NCI-H1417 (cell line): ENCODE measurements at regions not wholly inside any gene's neighbourhood (a gene's known extent, or its start where the extent isn't known, plus 50 kb on each side); places are given as distances from the start of the nearest gene placed in this dataset.

ENCODE experiments used
- DNase-seq, 3 experiments: peaks; one replicate each; lab custom pipeline; 2025; lab: John Stamatoyannopoulos, UW

DNA sequence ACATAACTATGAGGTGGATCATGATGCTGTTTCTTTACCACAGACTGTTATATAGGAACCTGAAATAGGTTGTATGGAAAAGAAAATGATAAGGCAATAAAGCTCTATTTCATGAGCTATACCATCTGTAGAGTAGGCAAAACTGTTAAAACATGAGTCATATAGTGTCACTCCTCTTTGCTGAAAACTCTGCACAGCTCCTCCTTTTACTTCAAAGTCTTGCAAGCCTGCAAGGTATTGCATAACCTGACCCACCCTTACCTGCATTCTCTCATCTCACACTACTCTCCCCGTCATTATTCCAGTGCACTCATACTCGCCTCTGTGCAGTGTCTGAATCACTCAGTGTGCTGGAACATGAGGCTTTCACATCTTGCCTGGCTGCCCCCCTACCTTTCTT is 790.1 kb downstream of the EFNA5 start:
- DNase-seq: no peak

DNA sequence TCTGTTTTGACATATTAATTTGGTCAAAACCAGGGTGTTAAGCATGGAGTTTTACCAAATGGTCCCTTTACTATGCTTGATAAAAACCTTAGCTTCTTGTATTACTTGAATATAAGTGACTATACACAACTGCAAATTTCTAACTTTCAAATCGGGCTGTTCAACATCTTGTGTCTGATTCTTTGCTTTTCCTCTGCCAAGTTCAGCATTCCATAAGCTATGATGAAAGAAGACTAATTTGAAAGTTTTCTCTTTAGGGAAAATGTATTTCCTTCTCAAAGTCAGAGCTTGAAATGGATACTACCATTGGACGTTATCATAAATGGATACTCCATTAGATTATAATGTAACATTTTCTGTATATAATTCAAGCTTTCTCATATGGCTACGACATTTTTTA is 792.9 kb downstream of the EFNA5 start:
- no peak for DNase-seq

DNA sequence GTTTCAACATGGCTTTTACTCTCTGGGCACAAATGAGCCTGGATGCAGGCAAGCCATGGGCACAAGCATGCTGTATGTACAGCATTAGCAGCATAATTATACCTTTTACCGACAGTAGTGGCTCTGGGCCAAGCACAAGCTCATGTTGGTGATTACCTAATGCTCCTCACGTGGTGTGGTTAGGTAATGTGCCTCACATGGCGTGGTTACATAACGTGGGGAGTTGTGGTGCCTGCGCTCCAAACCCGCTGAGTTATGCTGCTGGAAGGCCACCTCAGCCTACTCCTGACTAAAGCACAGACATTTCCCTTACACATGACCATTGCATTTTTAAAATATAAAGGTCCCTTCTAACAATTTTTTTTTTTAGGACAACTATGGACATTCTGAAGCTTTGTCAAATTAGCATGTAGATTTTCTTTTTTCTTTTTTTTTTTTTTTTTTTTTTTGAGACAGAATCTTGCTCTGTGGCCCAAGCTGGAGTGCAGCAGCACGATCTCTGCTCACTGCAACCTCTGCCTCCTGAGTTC is 794.0 kb downstream of the EFNA5 start:
- DNase-seq: peak in 1 of 3 experiments; percentile 3

DNA sequence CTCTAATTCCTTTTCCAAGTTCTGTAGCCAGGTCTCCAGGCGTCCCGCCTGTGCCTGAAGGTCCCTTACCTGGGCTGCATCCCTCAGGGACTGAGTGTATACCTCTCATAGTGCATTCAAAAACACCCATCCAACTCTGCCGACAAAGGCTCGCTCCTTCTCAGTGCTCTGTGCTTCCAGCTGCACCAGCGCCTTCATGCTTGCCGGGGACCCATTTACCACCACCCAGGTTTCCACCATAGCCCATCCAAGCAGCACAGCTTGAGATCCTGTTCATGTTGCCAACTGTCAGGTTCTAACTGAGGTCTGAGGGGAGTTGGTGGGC is 794.5 kb downstream of the EFNA5 start:
- no peak for DNase-seq

DNA sequence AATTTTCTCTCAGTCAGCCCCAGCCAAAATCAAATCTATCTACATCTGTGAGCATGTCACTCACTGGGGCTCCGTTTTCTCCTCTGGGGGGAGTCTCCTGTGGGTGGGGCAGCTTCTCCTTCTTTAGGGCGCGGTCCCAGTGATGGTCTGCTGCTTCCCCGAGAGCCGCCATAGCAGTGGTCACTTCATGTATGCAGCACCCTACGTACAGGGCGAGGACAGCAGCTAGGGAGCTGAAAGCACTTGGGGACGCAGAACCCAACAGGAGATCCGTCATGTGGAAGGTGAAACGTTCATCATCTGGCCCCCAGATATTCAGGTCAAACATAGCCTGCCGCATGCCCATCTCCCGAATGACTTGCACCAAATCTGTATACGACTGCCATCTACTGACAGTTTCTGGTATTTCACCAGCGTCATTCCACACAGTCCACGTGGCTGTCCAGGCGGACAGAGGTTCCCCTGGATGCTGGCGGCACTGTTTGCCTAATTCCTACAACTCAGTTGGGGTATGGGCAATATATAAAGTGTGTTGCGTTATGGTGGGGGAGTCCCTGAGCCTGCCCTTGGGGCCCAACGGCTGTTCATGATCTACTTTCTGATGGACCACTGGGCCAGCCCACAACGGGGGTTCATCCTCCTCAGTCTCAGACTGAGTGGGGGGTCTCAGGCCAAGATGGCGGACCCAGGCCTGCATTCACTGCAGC is 795.0 kb downstream of the EFNA5 start:
- no peak for DNase-seq

DNA sequence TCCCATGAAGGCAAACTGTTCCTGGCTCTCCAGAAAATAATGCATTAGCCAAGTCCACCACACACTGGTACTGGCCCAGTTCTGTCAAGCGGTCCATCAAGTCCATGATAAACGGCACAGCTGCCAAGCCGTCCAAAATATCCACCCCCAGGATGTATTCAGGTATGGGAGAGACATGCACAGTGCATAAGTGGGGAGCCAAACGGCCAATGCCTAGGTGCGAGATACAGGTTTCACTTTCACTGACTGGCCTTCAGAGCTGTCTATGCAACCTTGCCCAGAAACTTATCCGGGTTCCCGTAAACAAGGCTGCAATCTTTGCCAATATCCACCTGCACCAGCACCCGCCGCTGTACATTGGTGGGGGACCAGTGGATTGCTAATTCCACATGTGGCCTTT is 795.8 kb downstream of the EFNA5 start:
- no peak for DNase-seq

DNA sequence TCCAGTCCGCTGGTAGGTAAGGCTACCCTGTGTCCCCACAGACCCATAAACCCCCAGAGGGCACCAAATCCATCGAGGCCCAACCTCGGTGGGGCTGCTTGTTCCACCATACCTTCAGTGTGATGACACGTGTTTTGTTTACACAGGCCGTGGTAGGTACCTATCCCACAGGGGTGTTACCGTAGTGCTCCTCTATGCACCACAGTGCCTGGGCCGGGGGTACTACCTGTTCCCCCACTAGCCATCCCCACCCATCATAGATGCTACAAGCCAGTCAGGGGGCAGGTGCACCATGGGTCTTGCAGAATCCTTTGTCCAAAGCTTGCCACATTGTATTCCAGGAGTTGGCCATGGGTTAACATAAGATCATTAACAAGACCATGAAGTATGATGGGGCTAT is 796.2 kb downstream of the EFNA5 start:
- no peak for DNase-seq

DNA sequence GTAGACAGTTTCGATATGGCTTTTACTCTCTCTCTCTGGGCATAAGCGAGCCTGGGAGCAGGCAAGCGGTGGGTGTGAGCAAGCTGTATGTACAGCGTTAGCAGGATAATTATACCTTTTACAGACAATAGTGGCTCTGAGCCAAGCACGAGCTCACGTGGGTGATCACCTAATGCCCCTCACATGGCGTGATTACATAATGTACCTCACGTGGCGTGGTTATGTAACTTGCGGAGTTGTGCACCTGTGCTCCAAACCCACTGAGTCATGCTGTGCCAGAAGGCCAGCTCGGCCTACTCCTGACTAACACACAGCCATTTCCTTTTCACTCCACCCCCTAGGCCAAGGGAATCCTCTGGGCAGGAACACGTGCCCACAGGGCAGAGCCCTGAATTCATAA is 797.2 kb downstream of the EFNA5 start:
- peak in 2 of 3 experiments; percentile 68 to 90 for DNase-seq

DNA sequence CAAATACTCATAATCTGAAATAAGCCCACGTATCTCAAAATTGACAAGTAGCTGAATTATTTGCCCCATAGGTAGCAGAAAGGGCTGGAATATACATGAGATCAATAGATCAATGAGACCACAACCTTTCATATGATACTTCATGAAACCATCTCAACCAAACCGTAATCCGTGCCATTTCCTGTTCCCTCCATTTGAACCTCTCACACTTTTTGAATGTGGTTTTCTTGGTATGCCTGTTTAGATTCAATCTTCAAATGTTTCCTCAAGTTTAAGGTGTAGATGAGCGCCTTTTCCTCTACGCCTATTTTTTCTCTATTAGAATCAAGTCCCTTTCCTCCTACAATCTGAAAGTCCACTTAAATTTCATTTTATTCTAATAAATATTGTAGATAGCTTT is 805.5 kb downstream of the EFNA5 start:
- DNase-seq: no peak

DNA sequence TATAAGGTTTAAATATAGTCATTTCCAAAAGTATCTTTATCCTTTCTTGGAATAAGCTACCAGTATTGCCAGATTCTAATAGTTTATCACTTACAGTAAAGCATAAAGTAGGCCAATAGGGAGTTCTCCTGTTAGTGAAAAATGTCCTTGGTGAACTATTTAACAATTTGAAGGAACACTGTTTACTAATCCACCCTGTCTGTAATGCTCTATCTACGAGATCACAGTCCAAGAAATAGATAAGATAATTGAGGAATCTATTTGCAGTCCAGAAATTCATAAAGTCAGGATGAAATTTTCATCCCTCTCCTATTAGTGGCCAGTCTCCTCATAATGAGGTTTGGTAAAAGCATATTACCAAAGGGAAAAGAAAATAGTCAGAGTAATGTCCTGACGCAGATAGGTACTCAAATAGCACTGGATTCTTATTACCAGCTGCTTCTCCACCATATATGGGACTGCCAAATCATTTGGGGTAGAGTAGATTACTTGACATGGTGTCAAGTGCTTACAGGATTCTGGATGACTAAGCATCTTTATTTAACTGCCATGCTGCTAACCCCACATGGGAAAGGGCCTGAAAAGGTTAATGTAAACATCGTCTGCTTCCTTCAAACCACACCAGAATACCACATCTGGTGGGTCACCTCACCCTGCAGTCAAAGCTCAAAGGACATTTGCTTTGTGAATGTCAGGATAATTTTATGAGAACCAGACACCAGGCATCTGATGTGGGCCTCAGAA is 808.1 kb downstream of the EFNA5 start:
- DNase-seq: peak in 1 of 3 experiments; percentile 38

DNA sequence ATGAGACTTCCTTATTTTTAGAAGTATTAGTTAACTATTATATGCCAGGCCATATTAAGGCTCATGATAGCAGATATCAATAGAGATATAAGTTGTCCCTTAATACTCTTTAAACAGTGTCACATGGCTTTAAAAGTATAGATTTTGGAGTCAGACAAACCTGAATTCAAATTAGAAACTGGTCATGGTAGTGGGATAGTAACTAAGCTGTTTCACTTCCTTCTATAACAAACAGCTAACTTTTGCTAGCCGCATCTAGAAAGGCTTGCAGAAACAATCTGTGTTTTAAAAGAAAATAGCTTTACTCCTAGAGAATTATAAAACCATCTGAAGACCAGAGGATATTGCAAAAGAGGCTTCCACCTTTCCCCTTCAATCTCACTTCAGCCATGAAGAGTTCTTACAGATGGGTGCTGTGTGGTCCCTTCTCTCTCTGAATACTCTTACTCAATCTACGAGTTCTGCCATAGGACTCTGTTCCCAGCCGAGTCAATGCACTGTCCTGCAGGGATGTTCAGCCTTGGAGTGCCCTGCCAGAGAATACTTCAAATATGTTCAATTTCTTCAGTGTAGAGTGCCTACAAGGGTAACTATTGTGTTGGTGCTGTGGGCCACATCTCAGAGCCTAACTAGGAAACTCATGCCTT is 810.2 kb downstream of the EFNA5 start:
- DNase-seq: no peak

DNA sequence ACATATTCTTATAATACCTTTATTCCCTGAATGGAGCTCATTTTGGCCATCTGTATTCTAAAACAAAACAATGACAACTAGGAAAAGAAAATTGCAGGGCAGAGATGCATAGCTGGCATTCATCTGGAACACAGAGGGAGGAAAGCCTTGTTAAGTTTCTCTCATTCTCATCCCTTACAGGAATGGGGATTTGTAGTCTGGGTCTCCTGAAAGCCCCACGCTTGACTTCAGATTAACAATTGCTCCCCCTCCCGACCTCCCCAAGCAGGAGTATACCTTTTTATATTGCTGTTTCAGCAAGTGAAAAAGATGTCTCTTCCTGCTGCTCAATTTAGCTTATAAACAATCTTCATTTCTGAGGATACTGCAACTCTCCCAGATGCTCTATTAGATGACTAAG is 812.1 kb downstream of the EFNA5 start:
- DNase-seq: no peak

DNA sequence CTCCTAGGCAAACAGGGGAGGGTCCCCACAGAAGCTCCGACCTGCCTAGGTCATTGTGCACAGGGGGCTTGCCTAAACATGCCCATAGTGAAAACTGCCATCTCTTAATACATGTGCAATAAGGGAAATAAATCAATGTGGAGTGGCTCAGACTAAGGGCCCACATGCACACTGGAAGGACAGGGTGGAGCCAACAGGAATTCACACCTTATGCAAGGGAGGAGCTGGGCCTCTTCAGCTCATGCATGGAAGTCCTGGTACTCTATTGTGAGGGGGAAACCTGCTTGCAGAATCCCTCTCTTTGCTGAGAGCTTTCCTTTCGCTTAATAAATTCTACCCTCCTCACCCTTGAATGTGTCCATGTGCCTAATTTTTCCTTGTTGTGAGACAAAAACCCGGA is 815.8 kb downstream of the EFNA5 start:
- DNase-seq: peak in 1 of 3 experiments; percentile 29

DNA sequence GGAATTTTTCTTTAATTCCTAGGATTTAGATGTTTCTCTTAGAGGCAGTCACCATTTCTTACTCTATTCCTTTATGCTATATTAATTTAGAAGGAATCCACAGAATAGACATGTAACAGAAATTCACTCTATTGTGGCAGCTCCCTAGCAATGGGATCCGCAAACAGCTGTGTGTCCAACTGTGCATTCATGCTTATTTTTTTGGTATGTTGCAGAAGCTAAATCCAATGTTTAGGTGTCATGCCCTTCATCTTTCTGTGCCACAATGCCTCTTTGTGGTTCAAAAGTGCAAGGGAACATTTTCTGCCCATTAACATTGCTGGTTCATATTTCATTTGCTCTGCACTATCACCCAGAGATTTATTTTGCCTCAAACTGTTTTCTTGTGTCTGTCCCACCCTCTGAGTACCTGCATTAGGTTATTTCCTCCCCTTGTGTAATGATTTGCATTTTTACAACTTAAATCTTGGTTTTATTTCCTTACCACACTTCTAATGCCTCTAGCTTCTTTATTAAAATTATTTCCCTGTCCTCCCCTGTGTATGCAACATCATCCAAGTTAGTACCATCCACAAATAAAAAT is 816.5 kb downstream of the EFNA5 start:
- peak in 1 of 3 experiments; percentile 6 for DNase-seq

DNA sequence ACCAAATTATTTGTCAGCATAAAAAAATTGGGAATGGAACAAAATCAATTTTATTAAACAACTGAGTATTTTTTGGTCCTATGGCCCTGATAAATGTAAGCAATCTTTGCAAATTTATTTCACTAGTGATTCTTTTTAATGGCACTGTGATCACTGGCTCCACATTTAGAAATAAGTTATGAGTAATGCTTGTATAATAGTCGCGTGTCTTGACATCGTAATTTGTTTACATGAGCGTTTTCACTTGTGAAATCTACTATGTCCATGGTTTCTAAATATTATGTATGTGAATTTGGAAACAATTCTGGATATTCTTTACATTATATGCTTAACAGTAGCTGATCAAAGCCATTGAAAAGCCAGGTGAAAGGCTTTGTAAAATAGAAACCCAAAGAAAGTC is 817.5 kb downstream of the EFNA5 start:
- no peak for DNase-seq

DNA sequence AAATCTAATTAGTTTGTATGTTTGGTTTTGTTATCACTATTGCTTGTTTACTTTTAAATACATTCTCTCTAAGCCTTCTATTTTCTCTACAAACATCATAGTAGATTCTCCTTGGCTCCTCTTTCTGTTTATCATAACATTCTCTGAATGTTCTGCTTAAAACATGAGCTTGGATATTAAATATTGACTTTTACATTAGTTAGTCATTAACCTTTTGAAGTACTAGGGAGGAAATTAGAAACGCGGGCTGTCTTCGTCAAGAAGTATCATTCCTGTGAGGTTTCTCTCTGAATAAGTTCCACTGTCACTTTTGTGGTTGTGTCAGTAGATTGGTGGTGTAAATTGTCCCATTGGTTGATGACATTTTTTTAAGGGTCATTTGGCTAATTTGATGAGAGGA is 821.5 kb downstream of the EFNA5 start:
- peak in 2 of 3 experiments; percentile 20 to 22 for DNase-seq

DNA sequence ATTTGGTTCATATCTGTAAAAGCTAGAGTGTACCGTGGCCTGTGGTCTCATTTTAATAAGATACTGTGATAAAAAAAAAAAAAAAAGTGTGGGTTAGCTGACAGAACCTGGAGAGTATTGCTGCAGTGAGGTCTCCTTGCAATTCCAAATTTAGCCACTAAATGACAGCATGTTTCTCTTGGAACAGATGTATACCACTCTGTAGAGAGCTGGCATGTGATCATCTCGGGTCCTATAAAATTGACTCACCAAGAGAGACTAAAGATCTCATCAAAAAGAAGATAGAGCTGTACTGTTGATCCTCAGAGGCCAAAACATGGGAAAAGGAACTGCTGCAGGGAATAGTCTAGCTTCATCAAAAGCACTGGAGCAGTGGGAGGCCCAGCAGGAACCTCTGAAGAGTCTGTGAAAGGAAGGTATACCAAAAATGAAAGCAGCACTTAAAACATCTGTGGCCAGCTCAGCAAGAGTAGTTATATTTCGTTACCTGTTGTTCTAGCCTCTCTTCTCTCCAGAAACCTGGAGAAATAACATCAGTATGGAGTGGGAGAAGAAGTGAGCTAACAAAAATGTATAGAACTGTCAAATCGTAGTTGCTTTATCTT is 826.8 kb downstream of the EFNA5 start:
- peak in 1 of 3 experiments; percentile 4 for DNase-seq

DNA sequence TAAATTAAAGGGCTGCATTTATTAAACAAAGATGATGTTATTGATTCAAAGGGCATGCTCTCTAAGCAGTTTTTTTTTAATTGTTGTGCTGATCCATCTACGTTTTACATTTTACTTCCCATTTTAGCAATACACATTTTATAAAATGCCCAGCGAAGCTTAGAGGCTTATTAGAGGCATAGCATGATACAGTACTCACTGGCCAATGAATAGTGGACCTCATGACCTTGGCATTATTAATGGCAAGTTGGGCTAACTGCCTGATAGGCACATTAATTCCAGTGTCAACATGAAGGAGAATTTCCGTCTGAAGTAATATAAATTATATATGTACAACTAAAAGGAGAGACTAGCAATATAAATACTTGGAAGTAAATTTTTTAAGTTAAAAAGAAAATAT is 837.2 kb downstream of the EFNA5 start:
- DNase-seq: peak in 2 of 3 experiments; percentile 10 to 83

DNA sequence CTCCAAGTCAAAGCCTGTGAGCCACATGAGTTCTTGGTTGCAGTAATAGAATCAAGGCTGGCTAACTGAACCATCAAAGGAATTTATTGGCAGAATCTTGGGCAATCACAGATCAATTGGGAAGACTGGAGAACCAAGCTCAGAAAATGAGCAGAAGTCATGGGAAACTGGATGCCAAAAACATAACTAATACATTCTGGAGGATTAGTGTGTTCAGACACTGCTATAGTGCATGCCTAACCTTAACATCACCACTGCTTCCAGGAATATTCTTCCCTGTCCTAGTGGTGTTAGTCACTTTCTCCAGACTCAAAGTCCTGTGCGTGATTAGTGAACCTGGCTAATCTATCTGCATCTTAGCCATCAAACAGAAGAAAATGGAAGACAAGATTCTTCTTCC is 843.7 kb downstream of the EFNA5 start:
- no peak for DNase-seq

DNA sequence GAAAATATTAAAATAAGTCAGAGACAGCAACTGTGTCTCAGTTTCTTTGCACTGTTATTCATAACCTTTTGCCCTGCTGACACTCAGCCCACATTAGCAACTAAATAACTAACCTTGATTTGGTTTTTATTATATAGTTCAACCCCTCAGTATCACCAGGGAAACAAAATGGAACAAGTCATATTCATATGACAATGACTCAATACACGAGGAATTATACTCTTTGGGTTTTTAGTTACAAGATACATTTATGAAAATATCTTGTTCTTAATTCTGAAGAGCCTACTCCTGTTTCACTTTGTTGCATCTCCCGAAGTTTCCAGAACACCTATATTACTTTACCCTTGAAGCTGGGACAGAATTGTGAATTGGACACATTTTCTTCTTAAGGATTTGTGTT is 845.4 kb downstream of the EFNA5 start:
- DNase-seq: no peak

DNA sequence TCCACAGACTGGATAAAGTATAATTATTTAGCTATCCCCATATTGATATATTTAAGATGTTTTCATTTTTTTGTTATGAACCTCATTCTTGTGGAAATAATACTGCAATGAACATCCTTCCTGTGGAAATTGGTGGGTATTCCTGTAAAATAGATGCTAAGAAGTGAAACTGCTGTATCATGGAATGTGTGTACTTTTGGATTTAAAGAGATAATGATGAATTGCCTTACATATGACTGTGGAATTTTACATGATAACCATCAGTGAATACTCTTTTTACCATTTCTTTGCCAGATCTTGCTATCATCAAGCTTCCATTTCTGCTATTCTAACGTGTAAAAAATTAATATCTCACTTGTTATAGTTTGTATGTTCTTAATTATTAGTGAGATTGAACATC is 847.9 kb downstream of the EFNA5 start:
- DNase-seq: no peak

DNA sequence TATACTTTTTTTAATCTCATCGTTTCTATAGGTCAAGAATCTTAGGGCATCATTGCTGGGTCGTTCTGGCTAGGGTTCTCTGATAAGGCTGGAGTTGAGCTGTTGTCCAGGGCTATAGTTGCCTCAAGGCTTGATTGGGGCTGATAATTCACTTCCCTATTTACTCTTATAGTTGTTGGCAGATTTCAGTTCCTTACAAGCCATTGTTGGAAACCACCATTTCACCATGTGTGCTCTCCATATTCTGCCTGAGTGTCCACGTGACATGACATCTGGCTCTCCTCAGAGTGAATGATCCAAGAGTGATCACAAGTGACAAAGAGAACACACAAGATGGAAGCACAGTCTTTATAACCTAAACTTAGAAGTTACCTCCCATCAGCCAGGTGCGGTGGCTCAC is 852.2 kb downstream of the EFNA5 start:
- no peak for DNase-seq
